GM12892 (cell line): ENCODE measurements at regions not wholly inside any gene's neighbourhood (a gene's known extent, or its start where the extent isn't known, plus 50 kb on each side); places are given as distances from the start of the nearest gene placed in this dataset.

Source experiments
- POLR2A ChIP-seq: IDR thresholded peaks from 2 replicates; pipeline ENCODE4 v1.6.1; 2011; ENCODE audit warnings: low read depth, low read length, control low read depth
- POLR2AphosphoS5 ChIP-seq: IDR thresholded peaks from 2 replicates; pipeline ENCODE4 v1.6.1; 2011; ENCODE audit warnings: low read depth, low read length, control low read depth

- TF ChIP-seq POLR2AphosphoS5 (no peak), POLR2A (no peak)
Observed at GRCh38 chr1:192443616-192444015, 126.8 kb downstream of the RGS21 start.
